Urinary bladder (tissue), 3 donors: ENCODE measurements at regions not wholly inside any gene's neighbourhood (a gene's known extent, or its start where the extent isn't known, plus 50 kb on each side); places are given as distances from the start of the nearest gene placed in this dataset.
A peak's percentile ranks its signal among the peaks of the same experiment; 100 is the strongest.

Experiments
- DNase-seq: peaks from one replicate; pipeline ENCODE4 v3.0.0-alpha.2; 2015; ENCODE audit errors: extremely low spot score
- H3K27ac ChIP-seq: one replicate; pipeline ENCODE4 v1.5.1; 2013; ENCODE audit warnings: low read depth, mild to moderate bottlenecking, moderate library complexity
- H3K36me3 ChIP-seq: one replicate; pipeline ENCODE4 v1.6.1; 2013; ENCODE audit warnings: mild to moderate bottlenecking, moderate library complexity; ENCODE audit not compliant: insufficient read depth
- H3K4me1 ChIP-seq: one replicate; pipeline ENCODE4 v1.6.1; 2013; ENCODE audit warnings: mild to moderate bottlenecking, moderate library complexity; ENCODE audit not compliant: insufficient read depth
- H3K4me3 ChIP-seq: one replicate; pipeline ENCODE4 v1.5.1; 2013; ENCODE audit warnings: low read depth, low read length
- WGBS: extraction: QIAGEN DNeasy Blood & Tissue Kit; methylation state at CpG from one replicate; pipeline ENCODE4 v1.1.7; 2013; 5-methylcytosine and 5-hydroxymethylcytosine counted together
- donor health status: healthy with polysubstance abuse.
- donor health status: healthy.

GRCh38 chr2:12998685-12999084 lies 281.9 kb downstream of the TRIB2 start:
- Histone ChIP-seq H3K36me3 (no peaks in the 10 kb centered on the region), H3K4me1 (peaks cover 1% of the 10 kb centered on the region), H3K27ac (no peak overlapping the region), H3K4me3 (no peak overlapping the region)
- WGBS = 89% methylated on average over 1 of the region's 1 CpG
- DNase-seq = no peak

GRCh38 chr2:13000664-13001363 lies 284.1 kb downstream of the TRIB2 start:
- H3K36me3 ChIP-seq = no peaks in the 10 kb centered on the region
- DNase-seq = peak; percentile 52
- H3K4me1 ChIP-seq = peaks cover 1% of the 10 kb centered on the region
- H3K4me3 ChIP-seq = no peak overlapping the region
- H3K27ac ChIP-seq = no peak overlapping the region
- WGBS = 44% methylated on average over 12 of the region's 12 CpGs

- Histone ChIP-seq H3K4me1 (peaks cover 1% of the 10 kb centered on the region), H3K4me3 (no peak overlapping the region), H3K36me3 (no peaks in the 10 kb centered on the region), H3K27ac (no peak overlapping the region)
- no peak for DNase-seq
- WGBS = 69% methylated on average over 2 of the region's 2 CpGs
Observed at GRCh38 chr2:13001408-13001807, 284.7 kb downstream of the TRIB2 start.

- H3K36me3 ChIP-seq = no peaks in the 10 kb centered on the region
- H3K4me3 ChIP-seq = no peak overlapping the region
- no peak for DNase-seq
- peaks cover 1% of the 10 kb centered on the region for H3K4me1 ChIP-seq
- WGBS = 46% methylated on average over 7 of the region's 7 CpGs
- no peak overlapping the region for H3K27ac ChIP-seq
Observed at GRCh38 chr2:13002536-13003331, 286.0 kb downstream of the TRIB2 start.

- WGBS = 40% methylated on average over 2 of the region's 2 CpGs
- Histone ChIP-seq H3K4me1 (peaks cover 1% of the 10 kb centered on the region), H3K36me3 (no peaks in the 10 kb centered on the region), H3K4me3 (no peak overlapping the region), H3K27ac (no peak overlapping the region)
- no peak for DNase-seq
Observed at GRCh38 chr2:13003500-13003899, 286.8 kb downstream of the TRIB2 start.

GRCh38 chr2:13005048-13005447 lies 288.3 kb downstream of the TRIB2 start:
- Histone ChIP-seq H3K4me3 (no peak overlapping the region), H3K27ac (no peak overlapping the region), H3K36me3 (no peaks in the 10 kb centered on the region), H3K4me1 (peaks cover 1% of the 10 kb centered on the region)
- no peak for DNase-seq
- 89% methylated on average over 2 of the region's 2 CpGs for WGBS

- DNase-seq = no peak
- no peak overlapping the region for H3K27ac ChIP-seq
- no peak overlapping the region for H3K4me3 ChIP-seq
- 76% methylated on average over 7 of the region's 7 CpGs for WGBS
- H3K4me1 ChIP-seq = peaks cover 1% of the 10 kb centered on the region
- no peaks in the 10 kb centered on the region for H3K36me3 ChIP-seq
Observed at GRCh38 chr2:13005761-13006335, 289.1 kb downstream of the TRIB2 start.

- Histone ChIP-seq H3K4me1 (peaks cover 1% of the 10 kb centered on the region), H3K36me3 (no peaks in the 10 kb centered on the region), H3K4me3 (no peak overlapping the region), H3K27ac (no peak overlapping the region)
- no peak for DNase-seq
- WGBS = 57% methylated on average over 4 of the region's 4 CpGs
Observed at GRCh38 chr2:13006426-13006825, 289.7 kb downstream of the TRIB2 start.

GRCh38 chr2:13006829-13007717 lies 290.3 kb downstream of the TRIB2 start:
- peaks cover 1% of the 10 kb centered on the region for H3K4me1 ChIP-seq
- 22% methylated on average over 16 of the region's 16 CpGs for WGBS
- peak; percentile 82 for DNase-seq
- H3K36me3 ChIP-seq = no peaks in the 10 kb centered on the region
- H3K27ac ChIP-seq = no peak overlapping the region
- H3K4me3 ChIP-seq = no peak overlapping the region

GRCh38 chr2:13009027-13009642 lies 292.4 kb downstream of the TRIB2 start:
- Histone ChIP-seq H3K27ac (no peak overlapping the region), H3K4me1 (no peaks in the 10 kb centered on the region), H3K4me3 (no peak overlapping the region), H3K36me3 (no peaks in the 10 kb centered on the region)
- DNase-seq = no peak
- 87% methylated on average over 5 of the region's 5 CpGs for WGBS

- no peak for DNase-seq
- H3K36me3 ChIP-seq = no peaks in the 10 kb centered on the region
- no peak overlapping the region for H3K27ac ChIP-seq
- WGBS = 83% methylated on average over 5 of the region's 5 CpGs
- H3K4me1 ChIP-seq = no peaks in the 10 kb centered on the region
- H3K4me3 ChIP-seq = no peak overlapping the region
Observed at GRCh38 chr2:13010283-13010682, 293.5 kb downstream of the TRIB2 start.

- no peak overlapping the region for H3K4me3 ChIP-seq
- H3K4me1 ChIP-seq = no peaks in the 10 kb centered on the region
- no peak for DNase-seq
- no peaks in the 10 kb centered on the region for H3K36me3 ChIP-seq
- WGBS = 94% methylated on average over 3 of the region's 3 CpGs
- no peak overlapping the region for H3K27ac ChIP-seq
Observed at GRCh38 chr2:13014783-13015182, 298.0 kb downstream of the TRIB2 start.
